GM12873 (cell line): ENCODE measurements at regions not wholly inside any gene's neighbourhood (a gene's known extent, or its start where the extent isn't known, plus 50 kb on each side); places are given as distances from the start of the nearest gene placed in this dataset.

Experiments used
- TF ChIP-seq, protein P1 (sequence below): IDR thresholded peaks from 2 replicates; pipeline ENCODE4 v1.5.1; 2012; ENCODE audit warnings: low read depth, mild to moderate bottlenecking, moderate library complexity, low read length, control low read depth; ENCODE audit not compliant: insufficient read depth; ENCODE audit errors: missing control alignments

- TF ChIP-seq, protein P1, sequence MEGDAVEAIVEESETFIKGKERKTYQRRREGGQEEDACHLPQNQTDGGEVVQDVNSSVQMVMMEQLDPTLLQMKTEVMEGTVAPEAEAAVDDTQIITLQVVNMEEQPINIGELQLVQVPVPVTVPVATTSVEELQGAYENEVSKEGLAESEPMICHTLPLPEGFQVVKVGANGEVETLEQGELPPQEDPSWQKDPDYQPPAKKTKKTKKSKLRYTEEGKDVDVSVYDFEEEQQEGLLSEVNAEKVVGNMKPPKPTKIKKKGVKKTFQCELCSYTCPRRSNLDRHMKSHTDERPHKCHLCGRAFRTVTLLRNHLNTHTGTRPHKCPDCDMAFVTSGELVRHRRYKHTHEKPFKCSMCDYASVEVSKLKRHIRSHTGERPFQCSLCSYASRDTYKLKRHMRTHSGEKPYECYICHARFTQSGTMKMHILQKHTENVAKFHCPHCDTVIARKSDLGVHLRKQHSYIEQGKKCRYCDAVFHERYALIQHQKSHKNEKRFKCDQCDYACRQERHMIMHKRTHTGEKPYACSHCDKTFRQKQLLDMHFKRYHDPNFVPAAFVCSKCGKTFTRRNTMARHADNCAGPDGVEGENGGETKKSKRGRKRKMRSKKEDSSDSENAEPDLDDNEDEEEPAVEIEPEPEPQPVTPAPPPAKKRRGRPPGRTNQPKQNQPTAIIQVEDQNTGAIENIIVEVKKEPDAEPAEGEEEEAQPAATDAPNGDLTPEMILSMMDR = no peak
Measured at GRCh38 chr2:235218486-235218907, 266.7 kb downstream of the SH3BP4 start.

DNA sequence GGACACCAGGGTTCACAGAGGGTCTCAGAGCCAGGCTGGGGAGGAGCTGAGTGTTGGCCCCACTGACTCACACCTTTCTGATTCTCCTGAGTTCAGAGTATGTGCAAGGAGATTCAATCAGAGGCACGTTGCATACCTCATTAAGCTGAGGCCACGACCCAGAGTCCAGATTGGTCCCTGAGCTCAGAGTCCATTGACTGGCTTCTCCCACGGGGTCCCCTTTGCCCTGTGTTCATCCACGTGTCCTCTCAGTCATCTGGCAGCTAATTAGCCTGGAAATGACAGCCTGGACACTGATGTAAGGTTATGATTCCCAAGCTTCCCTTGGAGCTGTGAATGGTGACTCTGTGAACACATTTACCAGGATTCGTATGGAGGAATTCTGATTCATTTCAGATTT is 267.2 kb downstream of the SH3BP4 start:
- TF ChIP-seq, protein P1 = no peak

DNA sequence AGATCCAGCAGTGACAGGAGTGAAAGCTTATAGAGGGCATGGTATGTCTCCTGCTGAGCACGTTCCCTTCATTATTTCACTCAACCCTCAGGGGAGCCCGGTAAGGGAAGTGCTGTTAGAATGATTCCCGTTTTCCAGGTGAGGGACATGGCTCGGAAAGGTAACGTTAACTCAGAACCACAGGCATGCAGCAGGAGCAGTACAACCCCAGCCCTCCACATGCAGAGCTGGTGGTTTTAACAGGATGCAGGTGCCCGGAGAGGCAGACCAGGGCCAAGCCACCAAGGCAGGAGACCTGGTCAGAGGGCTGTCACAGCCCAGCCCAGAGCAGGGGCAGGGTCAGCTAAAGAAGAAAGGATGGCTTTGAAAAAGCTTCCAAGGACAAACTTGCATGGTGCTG is 268.5 kb downstream of the SH3BP4 start:
- TF ChIP-seq, protein P1 = no peak

GRCh38 chr2:235223011-235223410 is 270.8 kb upstream of the AGAP1 start:
- TF ChIP-seq, protein P1 = no peak

DNA sequence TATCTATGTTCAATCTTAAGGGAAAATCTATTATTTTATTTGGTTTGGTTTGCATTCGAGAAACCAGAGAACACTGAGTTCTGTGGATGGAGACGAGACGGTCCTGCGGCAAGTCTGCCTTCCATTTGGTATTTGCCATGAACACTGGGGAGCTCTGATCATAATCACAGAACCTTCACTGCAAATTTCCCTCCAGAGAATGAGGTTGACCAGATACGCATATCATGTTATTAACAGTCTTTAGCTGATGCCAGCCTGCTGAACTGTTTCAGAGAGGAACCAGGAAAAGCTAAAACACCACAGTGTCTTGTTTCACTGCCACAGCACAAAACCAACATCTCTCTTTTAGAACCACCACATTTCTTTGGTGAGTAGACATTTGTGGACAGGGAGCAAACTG is 269.4 kb upstream of the AGAP1 start:
- TF ChIP-seq, protein P1 = no peak

DNA sequence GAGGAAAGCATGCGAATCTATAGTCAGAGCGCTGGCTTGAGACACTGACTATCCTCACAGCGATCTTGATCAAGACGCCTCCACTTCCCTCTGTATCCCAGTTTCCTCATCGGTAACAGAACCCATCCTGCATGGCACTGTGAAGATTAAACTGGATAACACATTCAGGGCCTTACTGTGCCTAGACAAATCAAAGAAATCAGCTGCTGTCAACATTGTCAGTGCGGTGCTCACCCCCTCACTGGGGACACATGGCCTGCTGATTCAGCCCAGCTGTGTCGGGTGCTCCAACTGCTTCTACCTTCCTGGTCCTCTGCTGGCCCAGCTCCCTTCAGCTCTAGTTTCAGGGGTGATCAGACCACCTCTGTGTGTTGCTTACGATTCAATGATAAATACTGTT is 268.6 kb upstream of the AGAP1 start:
- TF ChIP-seq, protein P1 = no peak

GRCh38 chr2:235227590-235227989 is 266.3 kb upstream of the AGAP1 start:
- TF ChIP-seq, protein P1 = no peak
